IMR-90 (cell line): ENCODE measurements at regions not wholly inside any gene's neighbourhood (a gene's known extent, or its start where the extent isn't known, plus 50 kb on each side); places are given as distances from the start of the nearest gene placed in this dataset.

Experiments used
- ATAC-seq: fragments of 200-7000 bp; cut with Tn5 transposase; 2 replicates; pipeline ENCODE4 v1.9.1; 2020; ENCODE audit warnings: low read depth, mild to moderate bottlenecking, moderate library complexity
- BruUV-seq: library from RNA; stranded (reverse); fragments of 400-500 nt; replicated peaks from 2 replicates; lab custom pipeline; 2021; lab: Mats Ljungman, UMichigan
- CTCF ChIA-PET: fragments of 300-600 bp; formaldehyde crosslinking; extraction: SDS; loops from one replicate; lab custom pipeline; 2021; ENCODE audit warnings: antibody characterized with exemption; lab: Yijun Ruan, JAX
- POLR2A ChIA-PET: fragments of 300-600 bp; sonication (Branson Sonifier 250); formaldehyde crosslinking; loops from one replicate; lab custom pipeline; 2022; ENCODE audit warnings: antibody characterized with exemption; ENCODE audit not compliant: unreplicated experiment; lab: Charles Lee
- DNase-seq: peaks from one replicate; pipeline ENCODE4 v3.0.0; 2013
- H2AFZ ChIP-seq: replicated peaks from 2 replicates; pipeline ENCODE3; 2013; ENCODE audit warnings: low read length, mild to moderate bottlenecking; ENCODE audit not compliant: poor library complexity
- H2AK5ac ChIP-seq: 2 replicates; pipeline ENCODE4 v1.6.1; 2013; ENCODE audit warnings: low read depth, low read length, inconsistent platforms
- H2AK9ac ChIP-seq: replicated peaks from 2 replicates; pipeline ENCODE3; 2013; ENCODE audit warnings: mild to moderate bottlenecking, low read depth, low read length, moderate library complexity; ENCODE audit not compliant: poor library complexity
- H2BK120ac ChIP-seq: 2 replicates; pipeline ENCODE4 v1.6.1; 2013; ENCODE audit warnings: low read depth, low read length, inconsistent platforms
- H2BK15ac ChIP-seq: 3 replicates; pipeline ENCODE4 v1.6.1; 2013; ENCODE audit warnings: low read depth, low read length, inconsistent platforms
- H2BK20ac ChIP-seq: 2 replicates; pipeline ENCODE4 v1.6.1; 2013; ENCODE audit warnings: low read depth, mild to moderate bottlenecking, inconsistent platforms, low read length, moderate library complexity
- H2BK5ac ChIP-seq: 2 replicates; pipeline ENCODE4 v1.6.1; 2013; ENCODE audit warnings: mild to moderate bottlenecking, low read depth, low read length, inconsistent platforms; ENCODE audit not compliant: poor library complexity, severe bottlenecking
- H3K14ac ChIP-seq: replicated peaks from 2 replicates; pipeline ENCODE4 v1.6.1; 2013; ENCODE audit warnings: low read depth, low read length, inconsistent platforms
- H3K18ac ChIP-seq: 2 replicates; pipeline ENCODE4 v1.6.1; 2013; ENCODE audit warnings: low read depth, low read length, control low read depth
- H3K23ac ChIP-seq: 2 replicates; pipeline ENCODE4 v1.6.1; 2013; ENCODE audit warnings: low read depth, low read length, inconsistent platforms
- H3K27ac ChIP-seq: 2 replicates; pipeline ENCODE4 v1.5.1; 2013; ENCODE audit warnings: mild to moderate bottlenecking, control low read depth, low read length; ENCODE audit not compliant: insufficient read depth
- H3K27me3 ChIP-seq: 2 replicates; pipeline ENCODE4 v1.6.1; 2013; ENCODE audit warnings: low read length; ENCODE audit not compliant: control insufficient read depth, insufficient read depth
- H3K36me3 ChIP-seq: 2 replicates; pipeline ENCODE4 v1.6.1; 2013; ENCODE audit warnings: low read length, mixed read lengths; ENCODE audit not compliant: control insufficient read depth, insufficient read depth
- H3K4ac ChIP-seq: 2 replicates; pipeline ENCODE4 v1.6.1; 2013; ENCODE audit warnings: low read depth, low read length, inconsistent platforms
- H3K4me1 ChIP-seq: 2 replicates; pipeline ENCODE4 v1.6.1; 2013; ENCODE audit warnings: low read length, mixed read lengths; ENCODE audit not compliant: control insufficient read depth, insufficient read depth
- H3K4me2 ChIP-seq: 2 replicates; pipeline ENCODE4 v1.6.1; 2013; ENCODE audit warnings: low read depth, mild to moderate bottlenecking, control low read depth, low read length, moderate library complexity
- H3K4me3 ChIP-seq: 2 replicates; pipeline ENCODE4 v1.5.1; 2013; ENCODE audit warnings: low read depth, mild to moderate bottlenecking, control low read depth, low read length, moderate library complexity; ENCODE audit not compliant: insufficient read depth
- H3K56ac ChIP-seq: 2 replicates; pipeline ENCODE4 v1.6.1; 2013; ENCODE audit warnings: low read length, inconsistent platforms; ENCODE audit not compliant: insufficient read depth; ENCODE audit errors: extremely low read depth
- H3K79me1 ChIP-seq, 2 experiments: 2 replicates each; pipeline ENCODE4 v1.6.1; 2013; ENCODE audit warnings: low read length in 2 of 2, inconsistent platforms in 1 of 2, low read depth in 1 of 2
- H3K9ac ChIP-seq: 2 replicates; pipeline ENCODE4 v1.6.1; 2013; ENCODE audit warnings: low read depth, low read length, control low read depth
- H3K9me1 ChIP-seq: 2 replicates; pipeline ENCODE4 v1.6.1; 2013; ENCODE audit warnings: low read length, inconsistent platforms; ENCODE audit not compliant: insufficient read depth
- H3K9me3 ChIP-seq: 2 replicates; pipeline ENCODE4 v1.6.1; 2013; ENCODE audit warnings: low read length; ENCODE audit not compliant: control insufficient read depth, insufficient read depth
- H4K20me1 ChIP-seq: 2 replicates; pipeline ENCODE4 v1.6.1; 2013; ENCODE audit warnings: low read length, inconsistent platforms; ENCODE audit not compliant: insufficient read depth
- H4K5ac ChIP-seq: 2 replicates; pipeline ENCODE4 v1.6.1; 2013; ENCODE audit warnings: mild to moderate bottlenecking, low read depth, low read length, control low read depth
- H4K8ac ChIP-seq, 2 experiments: 2 replicates each; pipeline ENCODE4 v1.6.1; 2013; ENCODE audit warnings: low read depth in 2 of 2, low read length in 2 of 2, control low read depth in 1 of 2, inconsistent platforms in 1 of 2
- H4K91ac ChIP-seq: 2 replicates; pipeline ENCODE4 v1.6.1; 2013; ENCODE audit warnings: low read depth, low read length, inconsistent platforms; ENCODE audit not compliant: insufficient read depth
- BHLHE40 ChIP-seq: fragments of 150-350 bp; IDR thresholded peaks from 2 replicates; pipeline ENCODE4 v1.6.1; 2016; ENCODE audit warnings: mild to moderate bottlenecking, low read depth, low read length
- CEBPB ChIP-seq: IDR thresholded peaks from 2 replicates; pipeline ENCODE4 v1.6.1; 2012; ENCODE audit warnings: low read depth, low read length, improper control_type of control experiment
- CHD1 ChIP-seq: IDR thresholded peaks from 2 replicates; pipeline ENCODE4 v1.6.1; 2012; ENCODE audit warnings: low read depth, low read length, improper control_type of control experiment
- FOS ChIP-seq: fragments of 150-350 bp; IDR thresholded peaks from 2 replicates; pipeline ENCODE4 v1.6.1; 2016; ENCODE audit warnings: low read depth, low read length
- MAFK ChIP-seq: IDR thresholded peaks from 2 replicates; pipeline ENCODE4 v1.6.1; 2012; ENCODE audit warnings: low read depth, low read length, improper control_type of control experiment
- MXI1 ChIP-seq: IDR thresholded peaks from 2 replicates; pipeline ENCODE4 v1.6.1; 2012; ENCODE audit warnings: low read depth, mild to moderate bottlenecking, low read length, moderate library complexity, borderline replicate concordance
- NFE2L2 ChIP-seq: fragments of 150-350 bp; IDR thresholded peaks from 2 replicates; pipeline ENCODE4 v1.6.1; 2016; ENCODE audit warnings: low read depth, mild to moderate bottlenecking, low read length
- RAD21 ChIP-seq: IDR thresholded peaks from 2 replicates; pipeline ENCODE4 v1.6.1; 2012; ENCODE audit warnings: low read length, improper control_type of control experiment
- RCOR1 ChIP-seq: IDR thresholded peaks from 2 replicates; pipeline ENCODE4 v1.6.1; 2012; ENCODE audit warnings: mild to moderate bottlenecking, low read length, improper control_type of control experiment; ENCODE audit not compliant: insufficient replicate concordance
- RFX5 ChIP-seq: IDR thresholded peaks from 2 replicates; pipeline ENCODE4 v1.8.0; 2012; ENCODE audit warnings: low read depth, mild to moderate bottlenecking, low read length, moderate library complexity
- WGBS, 2 experiments: methylation state at CpG; one replicate each; pipeline versions ENCODE4 v1.1.5 to v1.1.7; 2013; ENCODE audit warnings: missing lambda C conversion rate in 2 of 2; ENCODE audit not compliant: insufficient read length in 1 of 2; ENCODE audit errors: extremely low coverage in 2 of 2; 5-methylcytosine and 5-hydroxymethylcytosine counted together
- dilution Hi-C: fragments of 300-500 bp; cut with HindIII; formaldehyde crosslinking; loops from one replicate; pipeline ENCODE4 v1.14.3; 2018; ENCODE audit warnings: low sequenced_read_pairs; ENCODE audit not compliant: unreplicated experiment
- in situ Hi-C: fragments of 300-500 bp; cut with MboI; formaldehyde crosslinking; loops from 3 replicates; pipeline ENCODE4 v1.14.3; 2019; ENCODE audit warnings: low sequenced_read_pairs, inconsistent platforms, mixed read lengths
- intact Hi-C: fragments of 100-400 bp; cut with micrococcal nuclease; formaldehyde crosslinking; loops from 2 replicates; pipeline ENCODE4 v1.10.0; 2022
- TF ChIP-seq, protein P1 (sequence below): fragments of 150-350 bp; IDR thresholded peaks from 2 replicates; pipeline ENCODE4 v1.6.1; 2017; ENCODE audit warnings: mild to moderate bottlenecking, antibody characterized with exemption, low read length, low read depth
- TF ChIP-seq, protein P2 (sequence below): fragments of 150-350 bp; IDR thresholded peaks from 2 replicates; pipeline ENCODE4 v1.6.1; 2016; ENCODE audit warnings: low read depth, mild to moderate bottlenecking, low read length, moderate library complexity, borderline replicate concordance
- TF ChIP-seq, protein P3 (sequence below): conservative IDR thresholded peaks from 2 replicates; pipeline ENCODE4 v1.5.1; 2012; ENCODE audit warnings: mild to moderate bottlenecking, low read depth, low read length, improper control_type of control experiment

DNA sequence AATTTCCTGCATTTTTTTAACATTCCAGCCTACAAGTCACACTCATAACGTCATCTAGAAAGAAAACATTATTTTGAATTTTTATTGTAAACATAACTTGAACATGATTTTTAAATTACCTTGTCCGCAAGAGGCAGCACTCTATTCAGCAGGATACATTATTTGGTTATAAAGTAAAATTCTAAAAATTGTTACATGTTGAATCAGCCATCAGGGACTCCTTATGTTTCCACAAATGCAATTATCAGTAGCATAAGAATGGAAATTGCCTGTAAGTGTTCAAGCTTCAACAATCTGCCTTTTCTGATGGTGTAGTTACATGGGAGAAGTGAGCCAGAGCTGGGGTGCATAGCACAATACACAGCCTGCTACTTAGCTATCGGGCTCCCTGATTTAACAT, 97.5 kb downstream of the ZNF365 start:
- no peaks in the 10 kb centered on the region for H3K9me3 ChIP-seq
- no peak overlapping the region for H2BK15ac ChIP-seq
- H3K56ac ChIP-seq, result no peak overlapping the region
- POLR2A ChIA-PET, result no interaction called here
- no peak overlapping the region for H4K8ac ChIP-seq
- no peak overlapping the region for H4K5ac ChIP-seq
- H3K9me1 ChIP-seq, result no peaks in the 10 kb centered on the region
- H3K4me3 ChIP-seq, result no peak overlapping the region
- H3K9ac ChIP-seq, result no peak overlapping the region
- TF ChIP-seq BHLHE40 (no peak), NFE2L2 (no peak), RAD21 (no peak), MXI1 (no peak), CHD1 (no peak), FOS (no peak), MAFK (no peak), RFX5 (no peak), CEBPB (no peak), RCOR1 (no peak)
- TF ChIP-seq, protein P1, sequence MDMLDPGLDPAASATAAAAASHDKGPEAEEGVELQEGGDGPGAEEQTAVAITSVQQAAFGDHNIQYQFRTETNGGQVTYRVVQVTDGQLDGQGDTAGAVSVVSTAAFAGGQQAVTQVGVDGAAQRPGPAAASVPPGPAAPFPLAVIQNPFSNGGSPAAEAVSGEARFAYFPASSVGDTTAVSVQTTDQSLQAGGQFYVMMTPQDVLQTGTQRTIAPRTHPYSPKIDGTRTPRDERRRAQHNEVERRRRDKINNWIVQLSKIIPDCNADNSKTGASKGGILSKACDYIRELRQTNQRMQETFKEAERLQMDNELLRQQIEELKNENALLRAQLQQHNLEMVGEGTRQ, result no peak
- TF ChIP-seq, protein P2, sequence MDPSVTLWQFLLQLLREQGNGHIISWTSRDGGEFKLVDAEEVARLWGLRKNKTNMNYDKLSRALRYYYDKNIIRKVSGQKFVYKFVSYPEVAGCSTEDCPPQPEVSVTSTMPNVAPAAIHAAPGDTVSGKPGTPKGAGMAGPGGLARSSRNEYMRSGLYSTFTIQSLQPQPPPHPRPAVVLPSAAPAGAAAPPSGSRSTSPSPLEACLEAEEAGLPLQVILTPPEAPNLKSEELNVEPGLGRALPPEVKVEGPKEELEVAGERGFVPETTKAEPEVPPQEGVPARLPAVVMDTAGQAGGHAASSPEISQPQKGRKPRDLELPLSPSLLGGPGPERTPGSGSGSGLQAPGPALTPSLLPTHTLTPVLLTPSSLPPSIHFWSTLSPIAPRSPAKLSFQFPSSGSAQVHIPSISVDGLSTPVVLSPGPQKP, result no peak
- TF ChIP-seq, protein P3, sequence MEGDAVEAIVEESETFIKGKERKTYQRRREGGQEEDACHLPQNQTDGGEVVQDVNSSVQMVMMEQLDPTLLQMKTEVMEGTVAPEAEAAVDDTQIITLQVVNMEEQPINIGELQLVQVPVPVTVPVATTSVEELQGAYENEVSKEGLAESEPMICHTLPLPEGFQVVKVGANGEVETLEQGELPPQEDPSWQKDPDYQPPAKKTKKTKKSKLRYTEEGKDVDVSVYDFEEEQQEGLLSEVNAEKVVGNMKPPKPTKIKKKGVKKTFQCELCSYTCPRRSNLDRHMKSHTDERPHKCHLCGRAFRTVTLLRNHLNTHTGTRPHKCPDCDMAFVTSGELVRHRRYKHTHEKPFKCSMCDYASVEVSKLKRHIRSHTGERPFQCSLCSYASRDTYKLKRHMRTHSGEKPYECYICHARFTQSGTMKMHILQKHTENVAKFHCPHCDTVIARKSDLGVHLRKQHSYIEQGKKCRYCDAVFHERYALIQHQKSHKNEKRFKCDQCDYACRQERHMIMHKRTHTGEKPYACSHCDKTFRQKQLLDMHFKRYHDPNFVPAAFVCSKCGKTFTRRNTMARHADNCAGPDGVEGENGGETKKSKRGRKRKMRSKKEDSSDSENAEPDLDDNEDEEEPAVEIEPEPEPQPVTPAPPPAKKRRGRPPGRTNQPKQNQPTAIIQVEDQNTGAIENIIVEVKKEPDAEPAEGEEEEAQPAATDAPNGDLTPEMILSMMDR, result no peak
- CTCF ChIA-PET, result no interaction called here
- no TSS peak for BruUV-seq
- DNase-seq (peak; percentile 34), ATAC-seq (peak; percentile 61)
- no peak overlapping the region for H2AFZ ChIP-seq
- dilution Hi-C loops (no loop called here), intact Hi-C loops (no loop called here), in situ Hi-C loops (no loop called here)
- no peak overlapping the region for H3K23ac ChIP-seq
- no CpG with 5 or more reads among the region's 3 CpGs for WGBS, 2 experiments
- no peak overlapping the region for H2AK5ac ChIP-seq
- H2BK5ac ChIP-seq, result no peak overlapping the region
- 0 out of 2 replicates have a peak, but pooled peaks cover 2% of the 10 kb centered on the region for H3K4me1 ChIP-seq
- H4K20me1 ChIP-seq, result no peaks in the 10 kb centered on the region
- H3K79me1 ChIP-seq, result no peaks in the 10 kb centered on the region
- no peak overlapping the region for H3K18ac ChIP-seq
- no peaks in the 10 kb centered on the region for H3K36me3 ChIP-seq
- H2AK9ac ChIP-seq, result no peak overlapping the region
- H3K27me3 ChIP-seq, result peaks cover 7% of the 10 kb centered on the region
- H3K4me2 ChIP-seq, result no peak overlapping the region
- H3K14ac ChIP-seq, result no peak overlapping the region
- no peak overlapping the region for H4K91ac ChIP-seq
- H3K4ac ChIP-seq, result no peak overlapping the region
- H2BK120ac ChIP-seq, result no peak overlapping the region
- no peak overlapping the region for H3K27ac ChIP-seq
- H2BK20ac ChIP-seq, result no peak overlapping the region
